ENCODE measurements at regions not wholly inside any gene's neighbourhood (a gene's known extent, or its start where the extent isn't known, plus 50 kb on each side); places are given as distances from the start of the nearest gene placed in this dataset.

- TF ChIP-seq POLR2A (IDR thresholded peaks at IDR 0.05; ENCODE audit: low read depth, low read length) (no peak), POLR2AphosphoS5 (IDR thresholded peaks at IDR 0.05; ENCODE audit: low read depth, low read length) (no peak), TAF1 (IDR thresholded peaks at IDR 0.05; ENCODE audit: borderline replicate concordance, low read depth, low read length) (no peak)
These were observed 113.0 kb downstream of the RND3 start for GRCh38 chr2:150374492-150374891.
